Neural progenitor cell (in vitro differentiated cells): ENCODE measurements at regions not wholly inside any gene's neighbourhood (a gene's known extent, or its start where the extent isn't known, plus 50 kb on each side); places are given as distances from the start of the nearest gene placed in this dataset.
A peak's percentile ranks its signal among the peaks of the same experiment; 100 is the strongest.

Source experiments
- DNase-seq: peaks from one replicate; pipeline ENCODE4 v3.0.0-alpha.2; 2016; ENCODE audit warnings: low spot score
- H2AFZ ChIP-seq: fragments of 200-600 bp; sonication (generic); replicated peaks from 2 replicates; pipeline ENCODE4 v1.6.1; 2016; ENCODE audit warnings: antibody characterized with exemption
- H3F3A ChIP-seq: fragments of 200-600 bp; sonication (generic); 2 replicates; pipeline ENCODE4 v1.6.1; 2016; ENCODE audit warnings: antibody characterized with exemption, low read depth
- H3K27ac ChIP-seq: fragments of 200-600 bp; sonication (generic); 2 replicates; pipeline ENCODE4 v1.5.1; 2016; ENCODE audit warnings: mild to moderate bottlenecking
- H3K27me3 ChIP-seq: fragments of 200-600 bp; sonication (generic); 2 replicates; pipeline ENCODE4 v1.6.1; 2016; ENCODE audit warnings: mild to moderate bottlenecking, moderate library complexity
- H3K36me3 ChIP-seq: fragments of 200-600 bp; sonication (generic); 2 replicates; pipeline ENCODE4 v1.5.1; 2016
- H3K4me1 ChIP-seq: fragments of 200-600 bp; sonication (generic); 2 replicates; pipeline ENCODE4 v1.6.1; 2016; ENCODE audit warnings: mixed run types
- H3K4me2 ChIP-seq: fragments of 200-600 bp; sonication (generic); 2 replicates; pipeline ENCODE4 v1.6.1; 2016
- H3K4me3 ChIP-seq: fragments of 200-600 bp; sonication (generic); 2 replicates; pipeline ENCODE4 v1.5.1; 2016
- H3K79me2 ChIP-seq: fragments of 200-600 bp; sonication (generic); 2 replicates; pipeline ENCODE4 v1.6.1; 2016; ENCODE audit warnings: low read depth
- H3K9ac ChIP-seq: fragments of 200-600 bp; sonication (generic); 2 replicates; pipeline ENCODE4 v1.6.1; 2016
- H3K9me3 ChIP-seq: fragments of 200-600 bp; sonication (generic); 2 replicates; pipeline ENCODE4 v1.5.1; 2016; ENCODE audit warnings: low read depth
- H4K20me1 ChIP-seq: fragments of 200-600 bp; sonication (generic); 2 replicates; pipeline ENCODE4 v1.6.1; 2016; ENCODE audit warnings: low read depth
- H3K27ac Mint-ChIP-seq: 3 replicates; pipeline ENCODE4 v1.8.0; 2021; ENCODE audit warnings: mixed read lengths
- H3K27me3 Mint-ChIP-seq: 2 replicates; pipeline ENCODE4 v1.8.0; 2022; ENCODE audit warnings: low read depth, mild to moderate bottlenecking, inconsistent platforms, moderate library complexity, mixed read lengths; ENCODE audit not compliant: insufficient read depth
- H3K36me3 Mint-ChIP-seq: 3 replicates; pipeline ENCODE4 v1.8.0; 2021; ENCODE audit warnings: mixed read lengths
- H3K4me1 Mint-ChIP-seq: 3 replicates; pipeline ENCODE4 v1.8.0; 2021; ENCODE audit warnings: mixed read lengths
- H3K4me3 Mint-ChIP-seq: 3 replicates; pipeline ENCODE4 v1.8.0; 2021; ENCODE audit warnings: mild to moderate bottlenecking, moderate library complexity, mixed read lengths
- H3K9me3 Mint-ChIP-seq: 3 replicates; pipeline ENCODE4 v1.8.0; 2020; ENCODE audit warnings: mixed read lengths
- CTCF ChIP-seq: fragments of 200-600 bp; sonication (generic); IDR thresholded peaks from 2 replicates; pipeline ENCODE4 v1.5.1; 2017; ENCODE audit warnings: antibody characterized with exemption, mild to moderate bottlenecking
- EZH2 ChIP-seq: fragments of 200-600 bp; sonication (generic); IDR thresholded peaks from 2 replicates; pipeline ENCODE4 v1.6.1; 2017; ENCODE audit warnings: antibody characterized with exemption, mild to moderate bottlenecking, moderate library complexity
- EZH2phosphoT487 ChIP-seq: fragments of 200-600 bp; sonication (generic); IDR thresholded peaks from 2 replicates; pipeline ENCODE4 v1.6.1; 2017; ENCODE audit warnings: antibody characterized with exemption

DNA sequence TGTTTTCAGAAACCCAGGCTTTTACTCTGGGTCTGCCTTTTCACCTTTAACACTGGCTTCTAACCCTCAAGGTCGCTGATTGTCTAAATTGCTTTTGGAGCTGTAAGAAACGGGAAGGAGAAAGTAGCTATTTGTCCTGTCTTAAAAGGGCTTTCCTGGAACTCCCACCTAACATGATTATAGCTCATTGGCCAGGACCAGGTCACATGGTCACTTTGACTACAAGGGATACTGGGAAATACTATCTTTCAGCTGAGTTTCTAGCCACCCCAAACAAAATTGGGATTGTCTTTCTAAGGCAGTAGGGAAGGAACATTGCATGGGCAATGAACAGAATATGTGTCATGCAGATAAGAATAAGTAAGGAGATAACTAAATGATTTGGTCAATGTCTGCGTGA lies 106.7 kb upstream of the ARHGAP24 start:
- H3K27me3 ChIP-seq = no peaks in the 10 kb centered on the region
- peak overlapping the region; percentile 27 for H3K27ac ChIP-seq
- Mint-ChIP-seq H3K27me3 (no peaks in the 10 kb centered on the region), H3K36me3 (no peaks in the 10 kb centered on the region), H3K9me3 (no peaks in the 10 kb centered on the region), H3K27ac (no peak overlapping the region), H3K4me1 (peaks cover 9% of the 10 kb centered on the region), H3K4me3 (no peak overlapping the region)
- H2AFZ ChIP-seq = no peak overlapping the region
- H4K20me1 ChIP-seq = no peaks in the 10 kb centered on the region
- no peak overlapping the region for H3K9ac ChIP-seq
- H3F3A ChIP-seq = peaks cover 21% of the 10 kb centered on the region
- H3K9me3 ChIP-seq = no peaks in the 10 kb centered on the region
- peaks cover 29% of the 10 kb centered on the region for H3K4me1 ChIP-seq
- peak; percentile 8 for DNase-seq
- no peak overlapping the region for H3K4me3 ChIP-seq
- TF ChIP-seq EZH2 = no peak
- no peak for TF ChIP-seq CTCF
- TF ChIP-seq EZH2phosphoT487 = no peak
- no peaks in the 10 kb centered on the region for H3K79me2 ChIP-seq
- H3K4me2 ChIP-seq = no peak overlapping the region
- H3K36me3 ChIP-seq = no peaks in the 10 kb centered on the region

- Histone ChIP-seq H2AFZ (no peak overlapping the region), H3K4me1 (peaks cover 29% of the 10 kb centered on the region), H3K27me3 (no peaks in the 10 kb centered on the region), H3K27ac (peak overlapping the region; percentile 27), H3K9ac (no peak overlapping the region), H3K79me2 (no peaks in the 10 kb centered on the region), H3K4me3 (no peak overlapping the region), H3K4me2 (no peak overlapping the region), H4K20me1 (no peaks in the 10 kb centered on the region), H3K9me3 (no peaks in the 10 kb centered on the region), H3K36me3 (no peaks in the 10 kb centered on the region), H3F3A (peaks cover 21% of the 10 kb centered on the region)
- TF ChIP-seq EZH2 = no peak
- TF ChIP-seq CTCF = no peak
- TF ChIP-seq EZH2phosphoT487 = no peak
- no peaks in the 10 kb centered on the region for H3K9me3 Mint-ChIP-seq
- H3K4me3 Mint-ChIP-seq = no peak overlapping the region
- H3K27me3 Mint-ChIP-seq = no peaks in the 10 kb centered on the region
- no peak overlapping the region for H3K27ac Mint-ChIP-seq
- DNase-seq = no peak
- no peaks in the 10 kb centered on the region for H3K36me3 Mint-ChIP-seq
- peaks cover 11% of the 10 kb centered on the region for H3K4me1 Mint-ChIP-seq
Measured at GRCh38 chr4:85368932-85369331, 106.0 kb upstream of the ARHGAP24 start.

DNA sequence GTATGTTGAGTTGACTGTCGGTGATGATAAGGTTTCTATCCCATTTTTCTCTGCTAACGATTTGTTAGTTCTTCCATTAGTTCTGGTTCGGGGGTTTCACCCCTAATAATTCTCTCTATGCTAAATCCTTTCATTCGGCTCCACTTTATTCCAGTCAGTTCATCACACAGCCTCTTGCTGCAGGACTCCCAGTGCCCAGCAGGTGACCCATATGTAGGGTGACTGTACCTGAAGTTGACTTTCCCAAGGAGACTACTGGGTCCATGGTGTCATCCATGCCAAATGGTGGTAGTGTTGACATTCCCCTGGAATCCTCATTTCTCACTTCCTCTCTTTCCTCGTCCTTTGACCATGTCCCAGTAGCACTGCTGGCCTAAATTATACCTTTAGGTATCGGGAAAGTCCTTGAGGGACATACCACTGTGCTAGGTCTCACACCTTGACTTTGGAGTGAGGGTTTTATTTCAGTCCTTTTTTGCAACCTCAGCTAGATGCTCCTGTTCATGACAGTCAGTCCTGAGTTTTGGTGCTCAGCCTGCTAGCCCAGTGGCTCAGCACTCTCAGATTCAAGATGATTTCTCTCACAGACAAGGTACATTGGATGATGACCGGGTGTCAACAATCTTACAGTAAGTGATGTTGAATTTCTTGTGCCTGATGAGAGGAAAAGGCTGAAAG lies 105.1 kb upstream of the ARHGAP24 start:
- Mint-ChIP-seq H3K36me3 (no peaks in the 10 kb centered on the region), H3K4me1 (peaks cover 11% of the 10 kb centered on the region), H3K27ac (no peak overlapping the region), H3K4me3 (no peak overlapping the region), H3K27me3 (peaks cover 2% of the 10 kb centered on the region), H3K9me3 (no peaks in the 10 kb centered on the region)
- no peaks in the 10 kb centered on the region for H4K20me1 ChIP-seq
- no peak for DNase-seq
- H3K36me3 ChIP-seq = no peaks in the 10 kb centered on the region
- no peaks in the 10 kb centered on the region for H3K9me3 ChIP-seq
- peaks cover 29% of the 10 kb centered on the region for H3K4me1 ChIP-seq
- no peak overlapping the region for H2AFZ ChIP-seq
- no peak overlapping the region for H3K9ac ChIP-seq
- H3K27ac ChIP-seq = no peak overlapping the region
- H3K4me2 ChIP-seq = no peak overlapping the region
- no peak overlapping the region for H3K4me3 ChIP-seq
- peaks cover 21% of the 10 kb centered on the region for H3F3A ChIP-seq
- no peaks in the 10 kb centered on the region for H3K79me2 ChIP-seq
- TF ChIP-seq EZH2phosphoT487 (no peak), EZH2 (no peak), CTCF (no peak)
- H3K27me3 ChIP-seq = no peaks in the 10 kb centered on the region
